ENCODE measurements at regions not wholly inside any gene's neighbourhood (a gene's known extent, or its start where the extent isn't known, plus 50 kb on each side); places are given as distances from the start of the nearest gene placed in this dataset.

DNA sequence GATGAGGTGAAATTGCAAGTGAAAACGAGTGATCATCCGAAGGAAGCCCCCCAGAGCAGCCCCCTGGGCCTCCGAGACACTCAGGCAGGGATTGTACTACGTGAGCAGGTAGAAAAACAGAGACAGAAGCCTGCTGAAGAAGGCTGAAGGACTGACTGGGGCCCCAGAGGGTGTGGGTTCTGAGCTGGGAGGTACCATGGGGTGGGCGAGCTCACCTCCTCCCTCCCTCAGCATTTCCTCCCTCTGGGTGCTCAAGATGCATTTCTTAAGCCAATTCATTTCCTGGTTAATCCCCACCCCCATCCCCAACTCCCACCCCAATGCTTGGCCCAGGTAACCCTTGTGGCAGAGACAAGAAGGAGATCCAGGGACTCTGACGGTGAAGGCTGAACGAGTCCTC, 108.7 kb downstream of the BDH1 start:
- TF ChIP-seq ATF1 (CRISPR knock-in tag; IDR thresholded peaks at IDR 0.05) (no peak), IRF2 (CRISPR knock-in tag; IDR thresholded peaks at IDR 0.05; ENCODE audit: borderline replicate concordance, low read depth) (no peak), NR2C2 (CRISPR knock-in tag; IDR thresholded peaks at IDR 0.05) (no peak), CREB1 (CRISPR knock-in tag; IDR thresholded peaks at IDR 0.05) (no peak), ZBTB21 (CRISPR knock-in tag; IDR thresholded peaks at IDR 0.05; ENCODE audit: borderline replicate concordance) (no peak), FOXK1 (CRISPR knock-in tag; IDR thresholded peaks at IDR 0.05) (no peak), RELA (CRISPR knock-in tag; IDR thresholded peaks at IDR 0.05; ENCODE audit: borderline replicate concordance) (no peak), TP53 (CRISPR knock-in tag; IDR thresholded peaks at IDR 0.05) (no peak)
- TF ChIP-seq, protein P1, sequence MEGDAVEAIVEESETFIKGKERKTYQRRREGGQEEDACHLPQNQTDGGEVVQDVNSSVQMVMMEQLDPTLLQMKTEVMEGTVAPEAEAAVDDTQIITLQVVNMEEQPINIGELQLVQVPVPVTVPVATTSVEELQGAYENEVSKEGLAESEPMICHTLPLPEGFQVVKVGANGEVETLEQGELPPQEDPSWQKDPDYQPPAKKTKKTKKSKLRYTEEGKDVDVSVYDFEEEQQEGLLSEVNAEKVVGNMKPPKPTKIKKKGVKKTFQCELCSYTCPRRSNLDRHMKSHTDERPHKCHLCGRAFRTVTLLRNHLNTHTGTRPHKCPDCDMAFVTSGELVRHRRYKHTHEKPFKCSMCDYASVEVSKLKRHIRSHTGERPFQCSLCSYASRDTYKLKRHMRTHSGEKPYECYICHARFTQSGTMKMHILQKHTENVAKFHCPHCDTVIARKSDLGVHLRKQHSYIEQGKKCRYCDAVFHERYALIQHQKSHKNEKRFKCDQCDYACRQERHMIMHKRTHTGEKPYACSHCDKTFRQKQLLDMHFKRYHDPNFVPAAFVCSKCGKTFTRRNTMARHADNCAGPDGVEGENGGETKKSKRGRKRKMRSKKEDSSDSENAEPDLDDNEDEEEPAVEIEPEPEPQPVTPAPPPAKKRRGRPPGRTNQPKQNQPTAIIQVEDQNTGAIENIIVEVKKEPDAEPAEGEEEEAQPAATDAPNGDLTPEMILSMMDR (IDR thresholded peaks at IDR 0.05) = no peak
- TF ChIP-seq, protein P2, sequence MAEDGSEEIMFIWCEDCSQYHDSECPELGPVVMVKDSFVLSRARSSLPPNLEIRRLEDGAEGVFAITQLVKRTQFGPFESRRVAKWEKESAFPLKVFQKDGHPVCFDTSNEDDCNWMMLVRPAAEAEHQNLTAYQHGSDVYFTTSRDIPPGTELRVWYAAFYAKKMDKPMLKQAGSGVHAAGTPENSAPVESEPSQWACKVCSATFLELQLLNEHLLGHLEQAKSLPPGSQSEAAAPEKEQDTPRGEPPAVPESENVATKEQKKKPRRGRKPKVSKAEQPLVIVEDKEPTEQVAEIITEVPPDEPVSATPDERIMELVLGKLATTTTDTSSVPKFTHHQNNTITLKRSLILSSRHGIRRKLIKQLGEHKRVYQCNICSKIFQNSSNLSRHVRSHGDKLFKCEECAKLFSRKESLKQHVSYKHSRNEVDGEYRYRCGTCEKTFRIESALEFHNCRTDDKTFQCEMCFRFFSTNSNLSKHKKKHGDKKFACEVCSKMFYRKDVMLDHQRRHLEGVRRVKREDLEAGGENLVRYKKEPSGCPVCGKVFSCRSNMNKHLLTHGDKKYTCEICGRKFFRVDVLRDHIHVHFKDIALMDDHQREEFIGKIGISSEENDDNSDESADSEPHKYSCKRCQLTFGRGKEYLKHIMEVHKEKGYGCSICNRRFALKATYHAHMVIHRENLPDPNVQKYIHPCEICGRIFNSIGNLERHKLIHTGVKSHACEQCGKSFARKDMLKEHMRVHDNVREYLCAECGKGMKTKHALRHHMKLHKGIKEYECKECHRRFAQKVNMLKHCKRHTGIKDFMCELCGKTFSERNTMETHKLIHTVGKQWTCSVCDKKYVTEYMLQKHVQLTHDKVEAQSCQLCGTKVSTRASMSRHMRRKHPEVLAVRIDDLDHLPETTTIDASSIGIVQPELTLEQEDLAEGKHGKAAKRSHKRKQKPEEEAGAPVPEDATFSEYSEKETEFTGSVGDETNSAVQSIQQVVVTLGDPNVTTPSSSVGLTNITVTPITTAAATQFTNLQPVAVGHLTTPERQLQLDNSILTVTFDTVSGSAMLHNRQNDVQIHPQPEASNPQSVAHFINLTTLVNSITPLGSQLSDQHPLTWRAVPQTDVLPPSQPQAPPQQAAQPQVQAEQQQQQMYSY (CRISPR knock-in tag; IDR thresholded peaks at IDR 0.05) = no peak
- TF ChIP-seq, protein P3, sequence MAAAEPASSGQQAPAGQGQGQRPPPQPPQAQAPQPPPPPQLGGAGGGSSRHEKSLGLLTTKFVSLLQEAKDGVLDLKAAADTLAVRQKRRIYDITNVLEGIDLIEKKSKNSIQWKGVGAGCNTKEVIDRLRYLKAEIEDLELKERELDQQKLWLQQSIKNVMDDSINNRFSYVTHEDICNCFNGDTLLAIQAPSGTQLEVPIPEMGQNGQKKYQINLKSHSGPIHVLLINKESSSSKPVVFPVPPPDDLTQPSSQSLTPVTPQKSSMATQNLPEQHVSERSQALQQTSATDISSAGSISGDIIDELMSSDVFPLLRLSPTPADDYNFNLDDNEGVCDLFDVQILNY (CRISPR knock-in tag; IDR thresholded peaks at IDR 0.05) = no peak
- TF ChIP-seq, protein P4, sequence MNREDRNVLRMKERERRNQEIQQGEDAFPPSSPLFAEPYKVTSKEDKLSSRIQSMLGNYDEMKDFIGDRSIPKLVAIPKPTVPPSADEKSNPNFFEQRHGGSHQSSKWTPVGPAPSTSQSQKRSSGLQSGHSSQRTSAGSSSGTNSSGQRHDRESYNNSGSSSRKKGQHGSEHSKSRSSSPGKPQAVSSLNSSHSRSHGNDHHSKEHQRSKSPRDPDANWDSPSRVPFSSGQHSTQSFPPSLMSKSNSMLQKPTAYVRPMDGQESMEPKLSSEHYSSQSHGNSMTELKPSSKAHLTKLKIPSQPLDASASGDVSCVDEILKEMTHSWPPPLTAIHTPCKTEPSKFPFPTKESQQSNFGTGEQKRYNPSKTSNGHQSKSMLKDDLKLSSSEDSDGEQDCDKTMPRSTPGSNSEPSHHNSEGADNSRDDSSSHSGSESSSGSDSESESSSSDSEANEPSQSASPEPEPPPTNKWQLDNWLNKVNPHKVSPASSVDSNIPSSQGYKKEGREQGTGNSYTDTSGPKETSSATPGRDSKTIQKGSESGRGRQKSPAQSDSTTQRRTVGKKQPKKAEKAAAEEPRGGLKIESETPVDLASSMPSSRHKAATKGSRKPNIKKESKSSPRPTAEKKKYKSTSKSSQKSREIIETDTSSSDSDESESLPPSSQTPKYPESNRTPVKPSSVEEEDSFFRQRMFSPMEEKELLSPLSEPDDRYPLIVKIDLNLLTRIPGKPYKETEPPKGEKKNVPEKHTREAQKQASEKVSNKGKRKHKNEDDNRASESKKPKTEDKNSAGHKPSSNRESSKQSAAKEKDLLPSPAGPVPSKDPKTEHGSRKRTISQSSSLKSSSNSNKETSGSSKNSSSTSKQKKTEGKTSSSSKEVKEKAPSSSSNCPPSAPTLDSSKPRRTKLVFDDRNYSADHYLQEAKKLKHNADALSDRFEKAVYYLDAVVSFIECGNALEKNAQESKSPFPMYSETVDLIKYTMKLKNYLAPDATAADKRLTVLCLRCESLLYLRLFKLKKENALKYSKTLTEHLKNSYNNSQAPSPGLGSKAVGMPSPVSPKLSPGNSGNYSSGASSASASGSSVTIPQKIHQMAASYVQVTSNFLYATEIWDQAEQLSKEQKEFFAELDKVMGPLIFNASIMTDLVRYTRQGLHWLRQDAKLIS (CRISPR knock-in tag; IDR thresholded peaks at IDR 0.05; ENCODE audit: borderline replicate concordance) = no peak
